ENCODE measurements at regions not wholly inside any gene's neighbourhood (a gene's known extent, or its start where the extent isn't known, plus 50 kb on each side); places are given as distances from the start of the nearest gene placed in this dataset.

- Histone ChIP-seq H3K4me1 (no peaks in the 10 kb centered on the region), H3K27me3 (no peaks in the 10 kb centered on the region), H3K9me3 (no peaks in the 10 kb centered on the region), H3K27ac (no peak overlapping the region), H3K36me3 (ENCODE audit: low read depth, missing control alignments) (no peaks in the 10 kb centered on the region), H3K4me3 (no peak overlapping the region)
- DNase-seq: no peak
- intact Hi-C loops (cut with DNase I; ENCODE audit: low total_unique reads): no loop called here
- 88 to 100% methylated on average over 1 of the region's 1 CpG for WGBS, 2 donors
- TF ChIP-seq POLR2A (IDR thresholded peaks at IDR 0.05) (no peak), CTCF (IDR thresholded peaks at IDR 0.05) (no peak)
These were observed 264.8 kb upstream of the ZPLD1 start for GRCh38 chr3:102169915-102170479.

- H3K27ac ChIP-seq: no peak overlapping the region
- no peaks in the 10 kb centered on the region for H3K9me3 ChIP-seq
- H3K27me3 ChIP-seq: no peaks in the 10 kb centered on the region
- intact Hi-C loops (cut with DNase I; ENCODE audit: low total_unique reads): no loop called here
- WGBS, 2 donors: 76 to 83% methylated on average over 2 of the region's 2 CpGs
- H3K36me3 ChIP-seq (ENCODE audit: low read depth, missing control alignments): no peaks in the 10 kb centered on the region
- H3K4me1 ChIP-seq: no peaks in the 10 kb centered on the region
- no peak overlapping the region for H3K4me3 ChIP-seq
- TF ChIP-seq POLR2A (IDR thresholded peaks at IDR 0.05) (no peak), CTCF (IDR thresholded peaks at IDR 0.05) (no peak)
- DNase-seq: no peak
These were observed 264.3 kb upstream of the ZPLD1 start for GRCh38 chr3:102170545-102170944.

- Histone ChIP-seq H3K27me3 (no peaks in the 10 kb centered on the region), H3K36me3 (ENCODE audit: low read depth, missing control alignments) (no peaks in the 10 kb centered on the region), H3K4me3 (no peak overlapping the region), H3K9me3 (no peaks in the 10 kb centered on the region), H3K27ac (no peak overlapping the region), H3K4me1 (no peaks in the 10 kb centered on the region)
- TF ChIP-seq POLR2A (IDR thresholded peaks at IDR 0.05) (no peak), CTCF (IDR thresholded peaks at IDR 0.05) (no peak)
- 80 to 88% methylated on average over 3 of the region's 3 CpGs for WGBS, 2 donors
- intact Hi-C loops (cut with DNase I; ENCODE audit: low total_unique reads): no loop called here
- DNase-seq: no peak
These were observed 260.5 kb upstream of the ZPLD1 start for GRCh38 chr3:102174312-102174712.

- intact Hi-C loops (cut with DNase I; ENCODE audit: low total_unique reads): no loop called here
- no peaks in the 10 kb centered on the region for H3K27me3 ChIP-seq
- H3K9me3 ChIP-seq: no peaks in the 10 kb centered on the region
- no peaks in the 10 kb centered on the region for H3K36me3 ChIP-seq (ENCODE audit: low read depth, missing control alignments)
- TF ChIP-seq CTCF (IDR thresholded peaks at IDR 0.05): no peak
- no peak for TF ChIP-seq POLR2A (IDR thresholded peaks at IDR 0.05)
- no peaks in the 10 kb centered on the region for H3K4me1 ChIP-seq
- no peak overlapping the region for H3K27ac ChIP-seq
- H3K4me3 ChIP-seq: no peak overlapping the region
- DNase-seq: no peak
- WGBS, 2 donors: 76 to 77% methylated on average over 1 of the region's 1 CpG
These were observed 259.9 kb upstream of the ZPLD1 start for GRCh38 chr3:102174832-102175374.
